ENCODE measurements at regions not wholly inside any gene's neighbourhood (a gene's known extent, or its start where the extent isn't known, plus 50 kb on each side); places are given as distances from the start of the nearest gene placed in this dataset.

- ATAC-seq = no peak
- no peak for TF ChIP-seq ZFP3 (CRISPR knock-in tag; IDR thresholded peaks at IDR 0.05)
- TF ChIP-seq ZNF565 (CRISPR knock-in tag; conservative IDR thresholded peaks at IDR 0.05; ENCODE audit: low read depth) = no peak
- no peak for TF ChIP-seq PPARA (CRISPR knock-in tag; IDR thresholded peaks at IDR 0.05; ENCODE audit: borderline replicate concordance)
- TF ChIP-seq CSRNP3 (CRISPR knock-in tag; IDR thresholded peaks at IDR 0.05) = no peak
- TF ChIP-seq ZC3H10 (CRISPR knock-in tag; IDR thresholded peaks at IDR 0.05) = no peak
Measured at GRCh38 chr14:59097681-59098080, 90.8 kb upstream of the DAAM1 start.

GRCh38 chr14:59098377-59098776 lies 90.1 kb upstream of the DAAM1 start:
- TF ChIP-seq ESRRG (CRISPR knock-in tag; IDR thresholded peaks at IDR 0.05) (no peak), ZNF565 (CRISPR knock-in tag; conservative IDR thresholded peaks at IDR 0.05; ENCODE audit: low read depth) (no peak), ISL1 (CRISPR knock-in tag; IDR thresholded peaks at IDR 0.05) (peak; percentile 78)
- peak; percentile 75 for ATAC-seq

- TF ChIP-seq RARB (CRISPR knock-in tag; IDR thresholded peaks at IDR 0.05) = no peak
- no peak for TF ChIP-seq ZFP3 (CRISPR knock-in tag; IDR thresholded peaks at IDR 0.05)
- TF ChIP-seq TSHZ2 (CRISPR knock-in tag; IDR thresholded peaks at IDR 0.05) = no peak
- no peak for TF ChIP-seq GLIS3 (CRISPR knock-in tag; IDR thresholded peaks at IDR 0.05)
- no peak for TF ChIP-seq PATZ1 (CRISPR knock-in tag; IDR thresholded peaks at IDR 0.05; ENCODE audit: borderline replicate concordance)
- ATAC-seq = no peak
Measured at GRCh38 chr14:59100205-59100604, 88.3 kb upstream of the DAAM1 start.

GRCh38 chr14:59101476-59101875 lies 87.0 kb upstream of the DAAM1 start:
- no peak for ATAC-seq
- TF ChIP-seq ZFP30 (CRISPR knock-in tag; IDR thresholded peaks at IDR 0.05) (no peak), TSHZ2 (CRISPR knock-in tag; IDR thresholded peaks at IDR 0.05) (no peak), ZNF8 (CRISPR knock-in tag; IDR thresholded peaks at IDR 0.05) (no peak)

GRCh38 chr14:59103396-59103795 lies 85.1 kb upstream of the DAAM1 start:
- peak; percentile 70 for ATAC-seq
- TF ChIP-seq BACH2 (CRISPR knock-in tag; IDR thresholded peaks at IDR 0.05; ENCODE audit: borderline replicate concordance) (no peak), CSRNP3 (CRISPR knock-in tag; IDR thresholded peaks at IDR 0.05) (no peak), GLIS3 (CRISPR knock-in tag; IDR thresholded peaks at IDR 0.05) (no peak), ESRRG (CRISPR knock-in tag; IDR thresholded peaks at IDR 0.05) (no peak), ZC3H10 (CRISPR knock-in tag; IDR thresholded peaks at IDR 0.05) (no peak), POU6F1 (CRISPR knock-in tag; IDR thresholded peaks at IDR 0.05; ENCODE audit: borderline replicate concordance, low read depth) (no peak), PATZ1 (CRISPR knock-in tag; IDR thresholded peaks at IDR 0.05; ENCODE audit: borderline replicate concordance) (no peak), ZNF565 (CRISPR knock-in tag; conservative IDR thresholded peaks at IDR 0.05; ENCODE audit: low read depth) (no peak), PPARA (CRISPR knock-in tag; IDR thresholded peaks at IDR 0.05; ENCODE audit: borderline replicate concordance) (no peak), CSDC2 (CRISPR knock-in tag; IDR thresholded peaks at IDR 0.05) (no peak), ARNTL (CRISPR knock-in tag; IDR thresholded peaks at IDR 0.05; ENCODE audit: borderline replicate concordance, low read depth) (no peak), TCF4 (CRISPR knock-in tag; IDR thresholded peaks at IDR 0.05; ENCODE audit: borderline replicate concordance) (no peak), RARB (CRISPR knock-in tag; IDR thresholded peaks at IDR 0.05) (no peak), ZNF70 (CRISPR knock-in tag; IDR thresholded peaks at IDR 0.05) (no peak), ZFP30 (CRISPR knock-in tag; IDR thresholded peaks at IDR 0.05) (no peak), SNAI2 (CRISPR knock-in tag; IDR thresholded peaks at IDR 0.05) (no peak)
